H1 (cell line): ENCODE measurements at regions not wholly inside any gene's neighbourhood (a gene's known extent, or its start where the extent isn't known, plus 50 kb on each side); places are given as distances from the start of the nearest gene placed in this dataset.

Source experiments
- POLR2A ChIP-seq, 2 experiments: IDR thresholded peaks; 1 replicate in 1 of 2; 2 replicates in 1 of 2; pipeline ENCODE4 v1.6.1; 2011; ENCODE audit warnings: low read depth in 2 of 2, low read length in 2 of 2, mild to moderate bottlenecking in 2 of 2; ENCODE audit errors: control extremely low read depth in 1 of 2
- RFX5 ChIP-seq: IDR thresholded peaks from 2 replicates; pipeline ENCODE4 v1.6.1; 2011; ENCODE audit warnings: low read depth, low read length, improper control_type of control experiment, borderline replicate concordance
- RNF2 ChIP-seq: fragments of 200-900, 300-1000 bp; sonication (generic); IDR thresholded peaks from 2 replicates; pipeline ENCODE4 v1.7.1; 2016; ENCODE audit warnings: borderline replicate concordance, low read depth, mild to moderate bottlenecking, antibody characterized with exemption, low read length; ENCODE audit not compliant: poor library complexity, severe bottlenecking; ENCODE audit errors: missing control alignments
- SIN3A ChIP-seq, 2 experiments: IDR thresholded peaks in 1 of 2; conservative IDR thresholded peaks in 1 of 2; 2 replicates each; pipeline ENCODE4 v1.6.1; 2011 to 2012; ENCODE audit warnings: low read length in 2 of 2, improper control_type of control experiment in 1 of 2, low read depth in 1 of 2, mild to moderate bottlenecking in 1 of 2
- YY1 ChIP-seq: IDR thresholded peaks from 2 replicates; pipeline ENCODE4 v1.6.1; 2011; ENCODE audit warnings: low read depth, mild to moderate bottlenecking, low read length
- TF ChIP-seq, protein P1 (sequence below), 3 experiments: IDR thresholded peaks; 1 replicate in 2 of 3; 2 replicates in 1 of 3; pipeline versions ENCODE4 v1.5.1 to v1.6.1; 2011; ENCODE audit warnings: low read length in 3 of 3, mild to moderate bottlenecking in 3 of 3, inconsistent platforms in 2 of 3, low read depth in 1 of 3, moderate library complexity in 1 of 3; ENCODE audit not compliant: insufficient read depth in 1 of 3; ENCODE audit errors: control extremely low read depth in 1 of 3

DNA sequence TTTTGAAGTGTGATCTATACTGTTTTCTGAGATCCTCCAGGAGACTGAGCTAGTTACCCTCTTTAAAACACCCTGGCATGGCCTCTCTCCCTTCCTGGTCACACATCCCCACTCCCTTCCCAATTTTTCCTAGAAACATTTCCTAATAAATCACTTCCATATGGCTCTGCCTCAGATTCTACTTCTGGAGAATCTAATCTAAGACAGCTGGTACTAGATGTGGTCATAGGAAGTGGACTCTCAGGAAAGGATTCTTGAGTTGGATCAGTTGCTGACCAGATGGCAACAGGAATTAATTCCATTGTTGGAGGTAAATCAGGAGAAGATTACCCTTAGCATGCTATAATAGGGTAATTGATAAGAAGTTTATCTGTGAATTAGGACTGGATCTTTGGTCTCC, 310.5 kb downstream of the SATB2 start:
- no peak for TF ChIP-seq POLR2A (IDR thresholded peaks at IDR 0.05; ENCODE audit: control extremely low read depth in 1 of 2, low read depth in 2 of 2, low read length in 2 of 2)
- TF ChIP-seq, protein P1, sequence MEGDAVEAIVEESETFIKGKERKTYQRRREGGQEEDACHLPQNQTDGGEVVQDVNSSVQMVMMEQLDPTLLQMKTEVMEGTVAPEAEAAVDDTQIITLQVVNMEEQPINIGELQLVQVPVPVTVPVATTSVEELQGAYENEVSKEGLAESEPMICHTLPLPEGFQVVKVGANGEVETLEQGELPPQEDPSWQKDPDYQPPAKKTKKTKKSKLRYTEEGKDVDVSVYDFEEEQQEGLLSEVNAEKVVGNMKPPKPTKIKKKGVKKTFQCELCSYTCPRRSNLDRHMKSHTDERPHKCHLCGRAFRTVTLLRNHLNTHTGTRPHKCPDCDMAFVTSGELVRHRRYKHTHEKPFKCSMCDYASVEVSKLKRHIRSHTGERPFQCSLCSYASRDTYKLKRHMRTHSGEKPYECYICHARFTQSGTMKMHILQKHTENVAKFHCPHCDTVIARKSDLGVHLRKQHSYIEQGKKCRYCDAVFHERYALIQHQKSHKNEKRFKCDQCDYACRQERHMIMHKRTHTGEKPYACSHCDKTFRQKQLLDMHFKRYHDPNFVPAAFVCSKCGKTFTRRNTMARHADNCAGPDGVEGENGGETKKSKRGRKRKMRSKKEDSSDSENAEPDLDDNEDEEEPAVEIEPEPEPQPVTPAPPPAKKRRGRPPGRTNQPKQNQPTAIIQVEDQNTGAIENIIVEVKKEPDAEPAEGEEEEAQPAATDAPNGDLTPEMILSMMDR (IDR thresholded peaks at IDR 0.05; ENCODE audit: control extremely low read depth in 1 of 3, insufficient read depth in 1 of 3, low read depth in 1 of 3, low read length in 3 of 3): no peak
- no peak for TF ChIP-seq RNF2
- TF ChIP-seq RFX5: no peak
- TF ChIP-seq YY1: no peak
- TF ChIP-seq SIN3A (conservative IDR thresholded peaks at IDR 0.05 in 1 of 2, IDR thresholded peaks at IDR 0.05 in 1 of 2; ENCODE audit: low read depth in 1 of 2, low read length in 2 of 2): no peak
